Heart left ventricle (tissue), 16 donors: ENCODE measurements at regions not wholly inside any gene's neighbourhood (a gene's known extent, or its start where the extent isn't known, plus 50 kb on each side); places are given as distances from the start of the nearest gene placed in this dataset.

ENCODE experiments used
- ATAC-seq, 4 donors: fragments of 200-7000 bp; cut with Tn5 transposase; one replicate each; pipeline ENCODE4 v1.9.1; 2020 to 2022; ENCODE audit warnings: moderate library complexity in 4 of 4, mild to moderate bottlenecking in 3 of 4, moderate number of reproducible peaks in 1 of 4
- DNase-seq, 5 donors: peaks; one replicate each; pipeline ENCODE4 v3.0.0-alpha.2; 2020
- H3K27ac ChIP-seq, 12 donors: fragments of 200-600 bp; sonication (generic) in 4 of 12; one replicate each; pipeline versions ENCODE4 v1.5.0 to v1.8.0; 2016 to 2022; ENCODE audit warnings: mild to moderate bottlenecking in 2 of 12
- H3K27me3 ChIP-seq, 9 donors: fragments of 200-600 bp; sonication (generic) in 2 of 9; one replicate each; pipeline versions ENCODE4 v1.5.1 to v1.8.0; 2016 to 2022; ENCODE audit warnings: mild to moderate bottlenecking in 3 of 9
- H3K36me3 ChIP-seq, 9 donors: fragments of 200-600 bp; sonication (generic) in 2 of 9; one replicate each; pipeline versions ENCODE4 v1.5.0 to v1.8.0; 2018 to 2022; ENCODE audit warnings: mild to moderate bottlenecking in 2 of 9
- H3K4me1 ChIP-seq, 12 donors: fragments of 200-600 bp; sonication (generic) in 4 of 12; one replicate each; pipeline versions ENCODE4 v1.5.0 to v1.8.0; 2016 to 2022; ENCODE audit warnings: mild to moderate bottlenecking in 3 of 12
- H3K4me3 ChIP-seq, 12 donors: fragments of 200-600 bp; sonication (generic) in 4 of 12; one replicate each; pipeline versions ENCODE4 v1.5.0 to v1.8.0; 2017 to 2022; ENCODE audit warnings: mild to moderate bottlenecking in 9 of 12, moderate library complexity in 4 of 12
- H3K9me3 ChIP-seq, 12 donors: fragments of 200-600 bp; sonication (generic) in 4 of 12; one replicate each; pipeline versions ENCODE4 v1.5.0 to v1.8.0; 2016 to 2022; ENCODE audit warnings: mild to moderate bottlenecking in 1 of 12
- POLR2A ChIP-seq, 2 donors: fragments of 450-650 bp; IDR thresholded peaks; one replicate each; pipeline ENCODE4 v1.6.1; 2017; ENCODE audit warnings: antibody characterized with exemption in 2 of 2, mild to moderate bottlenecking in 2 of 2, moderate library complexity in 2 of 2
- WGBS, 4 donors: extraction: QIAGEN DNeasy Blood & Tissue Kit in 2 of 4; methylation state at CpG; one replicate each; pipeline versions ENCODE4 v1.1.5 to v1.1.7; 2013 to 2018; 5-methylcytosine and 5-hydroxymethylcytosine counted together
- intact Hi-C, 10 donors: fragments of 100-400 bp; cut with DNase I; formaldehyde crosslinking; loops; one replicate each; pipeline versions ENCODE4 v1.11.1 to v1.14.2; 2022
- TF ChIP-seq, protein P1 (sequence below), 12 donors: fragments of 200-600 bp; sonication (generic) in 4 of 12; IDR thresholded peaks; one replicate each; pipeline versions ENCODE4 v1.5.0 to v1.8.0; 2018 to 2022; ENCODE audit warnings: antibody characterized with exemption in 12 of 12, mild to moderate bottlenecking in 5 of 12
- donor health status: ischemic (EF 13 %, LVEDD 7.1; RV severe dilation, severe dysfunction).
- donor health status: healthy with polysubstance abuse.
- donor health status: DM: no; HTN: yes; CAD: no.
- donor health status: DM: no; HTN: no; CAD: no.
- donor health status: ischemic (EF 25% LVEDD 6.9; RV normal size, moderate dysfunction).
- donor health status: ischemic (EF 25% LVEDD 5.7; RV mildly dilated, moderate dysfunction).
- donor health status: healthy.
- donor health status: DM: yes; HTN: yes; CAD: no.
- donor health status: ischemic (EF 35%, LVEDD 5.7; RV mildly dilated, moderate dysfunction).
- donor health status: nonischemic (EF 11% LVEDD 7.7; RV severe dilation, severe dysfunction).
- donor health status: DM: yes; HTN: yes; CAD: no.
- donor health status: PGD.
- donor health status: ischemic (EF 29% LVEDD 5.4; RV normal size, mild dysfunction).
- donor health status: nonischemic (EF 23%, LVEDD 6.1; RV moderate dilation, normal function).

DNA sequence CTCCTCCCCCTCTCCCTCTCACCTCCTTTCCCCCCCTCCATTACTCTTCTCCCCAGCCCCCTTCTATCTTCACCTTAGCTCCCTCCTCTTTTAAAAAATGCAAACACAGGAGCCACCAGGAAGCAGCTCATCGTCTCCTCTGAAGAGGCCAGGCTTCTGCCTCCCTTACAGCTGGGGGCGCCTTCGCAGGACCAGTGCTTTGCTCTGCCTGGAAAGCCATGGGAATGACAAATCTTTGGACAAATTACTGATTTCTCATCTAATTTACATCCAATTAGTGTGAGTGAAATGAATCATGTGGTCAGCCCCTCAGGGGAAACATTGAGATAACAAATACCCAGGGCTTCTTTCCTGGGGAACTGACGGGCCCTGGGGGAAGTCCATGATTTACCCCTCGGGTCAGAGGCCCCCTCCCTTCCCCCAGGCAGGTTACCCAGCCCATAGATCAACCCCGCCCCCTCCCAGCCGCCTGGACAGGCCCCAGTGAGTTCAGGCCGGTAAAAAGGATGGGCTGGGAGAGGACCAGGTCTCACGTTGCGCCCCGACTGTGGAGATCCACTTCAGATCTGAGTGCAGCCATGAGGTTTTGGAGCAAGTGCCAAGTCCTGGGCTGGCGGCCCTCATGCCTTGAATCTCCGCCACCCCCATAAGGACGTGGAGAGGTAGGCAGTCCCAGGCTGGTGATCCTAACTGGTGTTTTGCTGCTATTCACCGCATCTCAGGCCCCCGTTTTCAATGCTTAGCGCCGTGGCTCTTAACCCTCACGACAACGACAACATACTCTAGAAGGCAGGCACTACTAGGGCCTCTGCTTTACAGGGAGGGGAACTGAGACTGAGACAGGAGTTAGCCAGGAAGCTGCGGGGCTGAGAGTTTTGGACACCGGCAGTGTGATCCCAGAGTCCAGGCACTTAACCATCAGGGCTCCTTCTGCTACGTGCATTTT, 300.8 kb downstream of the RRAGC start:
- H3K4me1 ChIP-seq = peaks cover 0 to 14% (median 0%) of the 10 kb centered on the region in 12 donors
- ATAC-seq (no peak), DNase-seq (no peak)
- peaks cover 0 to 47% (median 8%) of the 10 kb centered on the region in 9 donors for H3K27me3 ChIP-seq
- intact Hi-C loops = no loop called here
- no peaks in the 10 kb centered on the region for H3K36me3 ChIP-seq
- no peak overlapping the region for H3K27ac ChIP-seq
- WGBS, 4 donors = 43 to 58% (median 53%) methylated on average over 21 to 23 of the region's 23 CpGs
- no peaks in the 10 kb centered on the region for H3K9me3 ChIP-seq
- TF ChIP-seq, protein P1, sequence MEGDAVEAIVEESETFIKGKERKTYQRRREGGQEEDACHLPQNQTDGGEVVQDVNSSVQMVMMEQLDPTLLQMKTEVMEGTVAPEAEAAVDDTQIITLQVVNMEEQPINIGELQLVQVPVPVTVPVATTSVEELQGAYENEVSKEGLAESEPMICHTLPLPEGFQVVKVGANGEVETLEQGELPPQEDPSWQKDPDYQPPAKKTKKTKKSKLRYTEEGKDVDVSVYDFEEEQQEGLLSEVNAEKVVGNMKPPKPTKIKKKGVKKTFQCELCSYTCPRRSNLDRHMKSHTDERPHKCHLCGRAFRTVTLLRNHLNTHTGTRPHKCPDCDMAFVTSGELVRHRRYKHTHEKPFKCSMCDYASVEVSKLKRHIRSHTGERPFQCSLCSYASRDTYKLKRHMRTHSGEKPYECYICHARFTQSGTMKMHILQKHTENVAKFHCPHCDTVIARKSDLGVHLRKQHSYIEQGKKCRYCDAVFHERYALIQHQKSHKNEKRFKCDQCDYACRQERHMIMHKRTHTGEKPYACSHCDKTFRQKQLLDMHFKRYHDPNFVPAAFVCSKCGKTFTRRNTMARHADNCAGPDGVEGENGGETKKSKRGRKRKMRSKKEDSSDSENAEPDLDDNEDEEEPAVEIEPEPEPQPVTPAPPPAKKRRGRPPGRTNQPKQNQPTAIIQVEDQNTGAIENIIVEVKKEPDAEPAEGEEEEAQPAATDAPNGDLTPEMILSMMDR (IDR thresholded peaks at IDR 0.05) = no peak
- TF ChIP-seq POLR2A (IDR thresholded peaks at IDR 0.05) = no peak
- peak overlapping the region in 3 of 12 donors; percentile 13 to 20 (median 18) for H3K4me3 ChIP-seq

- TF ChIP-seq POLR2A (IDR thresholded peaks at IDR 0.05) = no peak
- TF ChIP-seq, protein P1 (IDR thresholded peaks at IDR 0.05) = no peak
- Histone ChIP-seq H3K9me3 (no peaks in the 10 kb centered on the region), H3K36me3 (no peaks in the 10 kb centered on the region), H3K4me3 (no peak overlapping the region), H3K4me1 (peaks cover 0 to 14% (median 0%) of the 10 kb centered on the region in 12 donors), H3K27ac (no peak overlapping the region), H3K27me3 (peaks cover under 1 to 40% (median 8%) of the 10 kb centered on the region in 9 donors)
- WGBS, 4 donors = 74 to 87% (median 87%) methylated on average over 8 of the region's 8 CpGs
- DNase-seq (no peak), ATAC-seq (no peak)
- intact Hi-C loops = no loop called here
Observed at GRCh38 chr1:38558055-38558454, 301.5 kb downstream of the RRAGC start.

DNA sequence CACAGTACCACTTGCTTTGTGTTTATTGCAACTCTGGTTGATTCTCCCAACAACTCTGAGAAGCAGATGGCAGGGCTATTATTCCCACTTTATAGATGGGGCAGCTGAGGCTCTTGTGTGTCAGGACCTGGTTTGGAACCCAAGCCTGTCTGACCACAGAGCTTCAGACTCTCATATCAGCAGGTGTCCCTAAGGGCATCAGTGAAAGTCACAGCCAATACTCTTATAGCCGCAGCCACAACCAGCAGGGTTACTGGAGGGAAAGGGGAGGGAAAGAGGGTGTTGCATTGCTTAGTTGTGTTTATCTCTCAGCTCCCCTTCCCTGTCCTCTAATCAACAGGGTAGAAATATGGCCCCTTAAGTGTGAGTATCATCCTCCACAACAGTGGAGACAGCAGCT, 304.0 kb downstream of the RRAGC start:
- DNase-seq = no peak
- WGBS, 4 donors = 43 to 52% (median 48%) methylated on average over 1 of the region's 1 CpG
- no peak for ATAC-seq
- Histone ChIP-seq H3K9me3 (no peaks in the 10 kb centered on the region), H3K4me1 (peaks cover 0 to 13% (median 0%) of the 10 kb centered on the region in 12 donors), H3K4me3 (no peak overlapping the region), H3K27me3 (peaks cover 0 to 23% (median 4%) of the 10 kb centered on the region in 9 donors), H3K27ac (no peak overlapping the region), H3K36me3 (no peaks in the 10 kb centered on the region)
- TF ChIP-seq, protein P1 (IDR thresholded peaks at IDR 0.05) = no peak
- TF ChIP-seq POLR2A (IDR thresholded peaks at IDR 0.05) = no peak
- intact Hi-C loops = no loop called here

DNA sequence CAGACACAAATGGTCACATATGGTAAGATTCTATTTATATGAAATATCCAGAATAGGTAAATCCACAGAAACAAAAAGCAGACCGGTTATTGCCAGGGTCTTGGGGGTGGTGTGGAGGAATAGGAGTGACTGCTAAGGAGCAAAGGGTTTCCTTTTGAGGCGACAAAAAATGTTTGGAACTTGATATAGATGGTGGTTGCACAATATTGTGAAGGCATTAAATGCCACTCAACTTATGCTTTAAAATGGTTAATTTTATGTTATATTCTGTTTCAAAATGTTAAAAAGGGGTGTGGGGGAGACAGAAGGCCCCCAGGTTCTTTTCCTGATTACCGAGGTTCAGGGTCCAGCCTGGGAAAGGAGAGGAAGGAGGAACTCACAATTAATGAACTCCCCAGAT, 304.4 kb downstream of the RRAGC start:
- Histone ChIP-seq H3K36me3 (no peaks in the 10 kb centered on the region), H3K27me3 (peaks cover 0 to 23% (median 4%) of the 10 kb centered on the region in 9 donors), H3K4me3 (no peak overlapping the region), H3K4me1 (peaks cover 0 to 9% (median 0%) of the 10 kb centered on the region in 12 donors), H3K9me3 (no peaks in the 10 kb centered on the region), H3K27ac (no peak overlapping the region)
- ATAC-seq = no peak
- WGBS, 4 donors = 82 to 87% (median 82%) methylated on average over 3 of the region's 3 CpGs
- no peak for TF ChIP-seq POLR2A (IDR thresholded peaks at IDR 0.05)
- intact Hi-C loops = no loop called here
- DNase-seq = no peak
